HG03159 (cell line): ENCODE measurements at regions not wholly inside any gene's neighbourhood (a gene's known extent, or its start where the extent isn't known, plus 50 kb on each side); places are given as distances from the start of the nearest gene placed in this dataset.
"Not testable (repeated sequence)": the region's sequence is repeated elsewhere in the genome, so short reads cannot be mapped to it uniquely, and the experiment has no call there.

ENCODE experiments used
- ATAC-seq: cut with Tn5 transposase; IDR thresholded peaks from one replicate; pipeline ENCODE4 v1.9.1; 2021; ENCODE audit warnings: mild to moderate bottlenecking, moderate library complexity; ENCODE audit not compliant: unreplicated experiment

- no peak for ATAC-seq
Measured at GRCh38 chr12:61161961-61162360, 1098.2 kb upstream of the USP15 start.

GRCh38 chr12:61188801-61189595 is 1071.2 kb upstream of the USP15 start:
- ATAC-seq = no peak

GRCh38 chr12:61213646-61214045 is 1046.6 kb upstream of the USP15 start:
- ATAC-seq = no peak

- no peak for ATAC-seq
Measured at GRCh38 chr12:61220337-61220736, 1039.9 kb upstream of the USP15 start.

GRCh38 chr12:61232040-61232439 is 1028.2 kb upstream of the USP15 start:
- no peak for ATAC-seq

GRCh38 chr12:61250303-61250702 is 1009.9 kb upstream of the USP15 start:
- ATAC-seq = no peak

- ATAC-seq = no peak
Measured at GRCh38 chr12:61251076-61251475, 1009.1 kb upstream of the USP15 start.

- no peak for ATAC-seq
Measured at GRCh38 chr12:61254225-61254624, 1006.0 kb upstream of the USP15 start.

GRCh38 chr12:61264294-61264693 is 995.9 kb upstream of the USP15 start:
- not testable (repeated sequence) for ATAC-seq

GRCh38 chr12:61267474-61267873 is 992.7 kb upstream of the USP15 start:
- ATAC-seq = no peak

- ATAC-seq = no peak
Measured at GRCh38 chr12:61272441-61272840, 987.8 kb upstream of the USP15 start.

GRCh38 chr12:61282790-61283575 is 977.2 kb upstream of the USP15 start:
- no peak for ATAC-seq

GRCh38 chr12:61290473-61290872 is 969.7 kb upstream of the USP15 start:
- no peak for ATAC-seq

- ATAC-seq = no peak
Measured at GRCh38 chr12:61291647-61292046, 968.6 kb upstream of the USP15 start.

GRCh38 chr12:61294011-61294410 is 966.2 kb upstream of the USP15 start:
- ATAC-seq = not testable (repeated sequence)

GRCh38 chr12:61301817-61302216 is 958.4 kb upstream of the USP15 start:
- ATAC-seq = no peak

GRCh38 chr12:61302282-61302681 is 957.9 kb upstream of the USP15 start:
- ATAC-seq = no peak

GRCh38 chr12:61308220-61308619 is 952.0 kb upstream of the USP15 start:
- no peak for ATAC-seq

- ATAC-seq = no peak
Measured at GRCh38 chr12:61311413-61311812, 948.8 kb upstream of the USP15 start.

GRCh38 chr12:61348871-61349270 is 911.3 kb upstream of the USP15 start:
- ATAC-seq = no peak

- ATAC-seq = no peak
Measured at GRCh38 chr12:61355105-61355504, 905.1 kb upstream of the USP15 start.

- ATAC-seq = no peak
Measured at GRCh38 chr12:61356485-61356884, 903.7 kb upstream of the USP15 start.
